ENCODE measurements at regions not wholly inside any gene's neighbourhood (a gene's known extent, or its start where the extent isn't known, plus 50 kb on each side); places are given as distances from the start of the nearest gene placed in this dataset.
"Not testable (repeated sequence)": the region's sequence is repeated elsewhere in the genome, so short reads cannot be mapped to it uniquely, and the experiment has no call there.

DNA sequence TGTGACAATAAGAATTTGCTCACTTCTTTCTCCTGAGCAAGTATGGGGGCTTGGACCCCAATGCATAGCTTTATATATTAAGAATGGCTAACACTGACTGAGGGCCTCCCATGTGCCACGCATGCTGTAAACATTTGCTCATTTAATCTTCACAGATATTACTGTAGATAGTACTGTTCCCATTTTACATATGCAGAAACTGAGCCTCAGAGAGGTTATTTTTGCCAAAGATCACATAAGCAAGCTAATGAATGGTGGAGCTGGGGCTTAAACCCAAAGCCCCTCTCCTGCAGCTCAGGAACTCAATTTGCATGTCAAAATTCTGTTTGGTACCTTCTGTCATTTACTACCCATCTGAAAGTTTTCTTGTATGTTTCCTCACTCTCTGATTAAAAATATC is 163.5 kb upstream of the NFIA start:
- Mint-ChIP-seq H3K4me1 (peaks cover 6% of the 10 kb centered on the region), H3K9me3 (no peaks in the 10 kb centered on the region), H3K27me3 (ENCODE audit: low read depth) (no peaks in the 10 kb centered on the region), H3K27ac (ENCODE audit: unreplicated experiment) (no peak overlapping the region), H3K4me3 (no peak overlapping the region), H3K36me3 (ENCODE audit: low read depth) (no peaks in the 10 kb centered on the region)
- TF ChIP-seq, protein P1, sequence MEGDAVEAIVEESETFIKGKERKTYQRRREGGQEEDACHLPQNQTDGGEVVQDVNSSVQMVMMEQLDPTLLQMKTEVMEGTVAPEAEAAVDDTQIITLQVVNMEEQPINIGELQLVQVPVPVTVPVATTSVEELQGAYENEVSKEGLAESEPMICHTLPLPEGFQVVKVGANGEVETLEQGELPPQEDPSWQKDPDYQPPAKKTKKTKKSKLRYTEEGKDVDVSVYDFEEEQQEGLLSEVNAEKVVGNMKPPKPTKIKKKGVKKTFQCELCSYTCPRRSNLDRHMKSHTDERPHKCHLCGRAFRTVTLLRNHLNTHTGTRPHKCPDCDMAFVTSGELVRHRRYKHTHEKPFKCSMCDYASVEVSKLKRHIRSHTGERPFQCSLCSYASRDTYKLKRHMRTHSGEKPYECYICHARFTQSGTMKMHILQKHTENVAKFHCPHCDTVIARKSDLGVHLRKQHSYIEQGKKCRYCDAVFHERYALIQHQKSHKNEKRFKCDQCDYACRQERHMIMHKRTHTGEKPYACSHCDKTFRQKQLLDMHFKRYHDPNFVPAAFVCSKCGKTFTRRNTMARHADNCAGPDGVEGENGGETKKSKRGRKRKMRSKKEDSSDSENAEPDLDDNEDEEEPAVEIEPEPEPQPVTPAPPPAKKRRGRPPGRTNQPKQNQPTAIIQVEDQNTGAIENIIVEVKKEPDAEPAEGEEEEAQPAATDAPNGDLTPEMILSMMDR (conservative IDR thresholded peaks at IDR 0.05) = no peak
- DNase-seq (ENCODE audit: low read depth, low spot score) = no peak

DNA sequence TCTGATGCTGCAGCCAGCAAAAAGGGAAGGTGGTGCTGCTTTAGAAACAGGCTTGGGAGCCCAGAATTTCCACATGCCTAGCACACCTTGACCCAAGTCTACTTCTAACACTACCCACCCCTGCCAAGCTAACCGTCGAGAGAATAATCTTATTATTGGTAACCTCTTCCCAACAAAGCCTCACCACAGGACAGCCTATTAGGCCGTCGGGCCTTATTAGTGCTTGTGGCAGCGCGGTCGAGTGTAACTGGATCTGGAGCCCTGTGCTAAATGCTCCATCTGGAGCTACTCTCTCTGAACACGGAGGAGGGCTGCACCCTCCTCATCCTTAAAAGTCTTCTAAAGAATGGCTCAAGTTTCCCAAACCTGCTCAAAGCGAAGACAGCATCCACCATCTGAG is 165.5 kb upstream of the NFIA start:
- DNase-seq (ENCODE audit: low read depth, low spot score) = no peak
- peaks cover 17% of the 10 kb centered on the region for H3K4me1 Mint-ChIP-seq
- no peaks in the 10 kb centered on the region for H3K27me3 Mint-ChIP-seq (ENCODE audit: low read depth)
- no peaks in the 10 kb centered on the region for H3K36me3 Mint-ChIP-seq (ENCODE audit: low read depth)
- peaks cover 4% of the 10 kb centered on the region for H3K9me3 Mint-ChIP-seq
- H3K4me3 Mint-ChIP-seq = no peak overlapping the region
- TF ChIP-seq, protein P1 (conservative IDR thresholded peaks at IDR 0.05) = no peak
- no peak overlapping the region for H3K27ac Mint-ChIP-seq (ENCODE audit: unreplicated experiment)

DNA sequence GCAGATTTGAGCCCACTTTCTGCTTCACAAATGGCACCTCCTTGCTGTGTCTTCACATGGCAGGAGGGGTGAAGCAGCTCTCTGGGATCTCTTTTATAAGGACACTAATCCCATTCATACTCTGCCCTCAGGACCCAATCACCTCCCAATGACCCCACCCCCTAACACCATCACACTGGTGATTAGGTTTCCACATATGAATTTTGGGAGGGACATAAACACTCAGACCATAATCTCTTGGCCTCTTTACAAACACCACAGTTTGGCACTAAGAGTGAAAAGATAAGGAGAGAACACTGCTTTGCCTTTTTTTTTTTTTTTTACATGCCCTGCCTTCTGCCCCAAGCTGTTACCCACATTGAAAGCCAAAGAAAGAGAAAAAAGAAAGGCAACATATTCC is 166.2 kb upstream of the NFIA start:
- H3K27ac Mint-ChIP-seq (ENCODE audit: unreplicated experiment) = no peak overlapping the region
- H3K4me3 Mint-ChIP-seq = no peak overlapping the region
- H3K36me3 Mint-ChIP-seq (ENCODE audit: low read depth) = no peaks in the 10 kb centered on the region
- H3K27me3 Mint-ChIP-seq (ENCODE audit: low read depth) = no peaks in the 10 kb centered on the region
- TF ChIP-seq, protein P1 (conservative IDR thresholded peaks at IDR 0.05) = no peak
- H3K9me3 Mint-ChIP-seq = peaks cover 4% of the 10 kb centered on the region
- no peak for DNase-seq (ENCODE audit: low read depth, low spot score)
- H3K4me1 Mint-ChIP-seq = peaks cover 24% of the 10 kb centered on the region

DNA sequence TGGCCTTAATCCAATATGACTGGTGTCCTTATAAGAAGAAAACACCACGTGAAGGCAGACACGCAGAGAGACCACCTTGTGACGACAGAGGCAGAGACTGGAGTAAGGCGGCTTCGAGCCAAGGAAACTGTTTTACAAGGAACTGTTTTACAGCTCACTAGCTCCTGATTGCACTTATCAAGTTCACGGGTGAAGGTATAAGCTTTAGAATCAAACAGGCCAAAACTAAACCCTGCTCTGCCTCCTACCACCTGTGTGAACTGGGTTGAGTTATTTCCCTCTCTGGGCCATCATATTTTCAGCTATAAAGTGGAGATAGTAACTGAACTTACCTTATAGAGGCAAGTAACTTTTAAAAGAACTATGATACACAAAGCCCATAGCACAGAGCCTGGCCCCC is 166.9 kb upstream of the NFIA start:
- Mint-ChIP-seq H3K4me3 (no peak overlapping the region), H3K36me3 (ENCODE audit: low read depth) (no peaks in the 10 kb centered on the region), H3K27me3 (ENCODE audit: low read depth) (no peaks in the 10 kb centered on the region), H3K9me3 (peaks cover 4% of the 10 kb centered on the region), H3K4me1 (peaks cover 26% of the 10 kb centered on the region), H3K27ac (ENCODE audit: unreplicated experiment) (no peak overlapping the region)
- DNase-seq (ENCODE audit: low read depth, low spot score) = no peak
- TF ChIP-seq, protein P1 (conservative IDR thresholded peaks at IDR 0.05) = no peak

DNA sequence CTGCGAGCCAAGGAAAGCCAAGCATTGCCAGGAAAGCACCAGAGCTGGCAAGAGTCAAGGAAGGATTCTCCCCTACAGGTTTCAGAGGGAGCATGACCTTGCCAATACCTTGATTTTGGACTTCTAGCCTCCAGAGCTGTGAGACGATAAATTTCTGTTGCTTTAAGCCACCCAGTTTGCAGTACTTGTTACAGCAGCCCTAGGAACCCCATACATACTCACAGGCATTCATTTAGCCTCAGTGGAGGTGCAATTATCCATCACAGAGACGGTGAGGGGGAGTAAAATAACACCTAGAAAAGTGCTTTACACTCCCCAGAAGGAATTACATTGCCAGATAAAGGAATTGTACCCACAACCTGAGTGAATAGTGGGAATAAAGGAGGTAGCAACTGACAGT is 167.4 kb upstream of the NFIA start:
- no peak for DNase-seq (ENCODE audit: low read depth, low spot score)

DNA sequence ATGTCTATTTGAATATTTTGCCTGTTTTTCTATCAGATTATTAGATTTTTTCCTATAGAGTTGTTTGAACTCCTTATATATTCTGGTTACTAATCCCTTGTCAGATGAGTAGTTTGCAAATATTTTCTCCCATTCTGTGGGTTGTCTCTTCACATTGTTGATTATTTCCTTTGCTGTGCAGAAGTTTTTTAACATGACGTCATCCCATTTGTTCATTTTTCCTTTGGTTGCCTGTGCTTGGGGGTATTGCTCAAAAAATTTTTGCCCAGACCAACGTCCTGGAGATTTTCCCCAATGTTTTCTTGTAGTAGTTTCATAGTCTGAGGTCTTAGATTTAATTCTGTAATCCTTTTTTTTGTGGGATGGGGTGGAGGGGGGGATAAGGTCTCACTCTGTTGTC is 168.7 kb upstream of the NFIA start:
- H3K4me1 Mint-ChIP-seq = peaks cover 26% of the 10 kb centered on the region
- not testable (repeated sequence) for DNase-seq (ENCODE audit: low read depth, low spot score)

More for the DNA sequence above, 167.4 kb upstream of the NFIA start:
- peaks cover 26% of the 10 kb centered on the region for H3K4me1 Mint-ChIP-seq
- TF ChIP-seq, protein P1 (conservative IDR thresholded peaks at IDR 0.05) = no peak
- no peaks in the 10 kb centered on the region for H3K27me3 Mint-ChIP-seq (ENCODE audit: low read depth)
- H3K36me3 Mint-ChIP-seq (ENCODE audit: low read depth) = no peaks in the 10 kb centered on the region
- peaks cover 4% of the 10 kb centered on the region for H3K9me3 Mint-ChIP-seq
- H3K27ac Mint-ChIP-seq (ENCODE audit: unreplicated experiment) = no peak overlapping the region
- no peak overlapping the region for H3K4me3 Mint-ChIP-seq

More for the DNA sequence above, 168.7 kb upstream of the NFIA start:
- H3K4me3 Mint-ChIP-seq; H3K36me3 Mint-ChIP-seq (ENCODE audit: low read depth); H3K27me3 Mint-ChIP-seq (ENCODE audit: low read depth); H3K27ac Mint-ChIP-seq (ENCODE audit: unreplicated experiment); H3K9me3 Mint-ChIP-seq: not testable (repeated sequence)
